Neutrophil (primary cell): ENCODE measurements at regions not wholly inside any gene's neighbourhood (a gene's known extent, or its start where the extent isn't known, plus 50 kb on each side); places are given as distances from the start of the nearest gene placed in this dataset.

Experiments
- H3K27ac ChIP-seq: fragments of 200-600 bp; sonication (generic); 2 replicates; pipeline ENCODE4 v1.5.1; 2016; ENCODE audit warnings: mild to moderate bottlenecking, moderate library complexity
- H3K27me3 ChIP-seq: fragments of 200-600 bp; sonication (generic); 2 replicates; pipeline ENCODE4 v1.6.0; 2016; ENCODE audit warnings: mild to moderate bottlenecking
- H3K36me3 ChIP-seq: fragments of 200-600 bp; sonication (generic); 2 replicates; pipeline ENCODE4 v1.5.1; 2017
- H3K4me1 ChIP-seq, 2 experiments: fragments of 200-600 bp in 1 of 2; sonication (generic) in 1 of 2; 1 replicate in 1 of 2; 2 replicates in 1 of 2; pipeline versions ENCODE4 v1.5.1 to v1.6.1; 2013 to 2016; ENCODE audit warnings: low read depth in 1 of 2, low read length in 1 of 2, mild to moderate bottlenecking in 1 of 2, moderate library complexity in 1 of 2; ENCODE audit not compliant: control insufficient read depth in 1 of 2, insufficient read depth in 1 of 2
- H3K4me3 ChIP-seq, 2 experiments: fragments of 200-600 bp in 1 of 2; sonication (generic) in 1 of 2; 1 replicate in 1 of 2; 2 replicates in 1 of 2; pipeline ENCODE4 v1.5.1; 2013 to 2016; ENCODE audit warnings: low read depth in 1 of 2, low read length in 1 of 2, mild to moderate bottlenecking in 1 of 2, moderate library complexity in 1 of 2
- H3K9me3 ChIP-seq: fragments of 200-600 bp; sonication (generic); 2 replicates; pipeline ENCODE4 v1.5.1; 2016
- TF ChIP-seq, protein P1 (sequence below): fragments of 200-600 bp; sonication (generic); IDR thresholded peaks from 2 replicates; pipeline ENCODE4 v1.5.1; 2016; ENCODE audit warnings: antibody characterized with exemption

DNA sequence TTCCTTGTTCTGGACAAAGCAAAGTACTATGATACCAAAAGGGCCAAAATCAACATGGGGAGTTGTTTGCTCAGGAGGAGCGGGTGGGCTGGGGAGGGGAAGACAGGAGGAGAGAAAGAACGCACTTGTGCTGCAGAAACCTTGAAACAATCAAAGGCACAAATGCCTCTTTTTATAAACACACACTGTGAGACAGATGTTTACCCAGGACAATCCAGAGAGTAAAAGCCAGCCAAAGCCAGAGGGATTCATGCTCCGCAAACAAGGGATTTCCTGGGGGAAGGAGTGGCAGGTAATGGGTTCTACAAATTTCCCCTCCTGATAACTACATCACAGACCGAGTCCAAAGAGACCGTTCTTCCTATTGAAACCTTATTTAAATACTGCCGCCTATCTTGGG, 323.5 kb upstream of the SKOR2 start:
- Histone ChIP-seq H3K4me3 (no peak overlapping the region), H3K36me3 (no peaks in the 10 kb centered on the region), H3K9me3 (no peaks in the 10 kb centered on the region), H3K4me1 (no peaks in the 10 kb centered on the region), H3K27ac (no peak overlapping the region), H3K27me3 (peaks cover 20% of the 10 kb centered on the region)
- TF ChIP-seq, protein P1, sequence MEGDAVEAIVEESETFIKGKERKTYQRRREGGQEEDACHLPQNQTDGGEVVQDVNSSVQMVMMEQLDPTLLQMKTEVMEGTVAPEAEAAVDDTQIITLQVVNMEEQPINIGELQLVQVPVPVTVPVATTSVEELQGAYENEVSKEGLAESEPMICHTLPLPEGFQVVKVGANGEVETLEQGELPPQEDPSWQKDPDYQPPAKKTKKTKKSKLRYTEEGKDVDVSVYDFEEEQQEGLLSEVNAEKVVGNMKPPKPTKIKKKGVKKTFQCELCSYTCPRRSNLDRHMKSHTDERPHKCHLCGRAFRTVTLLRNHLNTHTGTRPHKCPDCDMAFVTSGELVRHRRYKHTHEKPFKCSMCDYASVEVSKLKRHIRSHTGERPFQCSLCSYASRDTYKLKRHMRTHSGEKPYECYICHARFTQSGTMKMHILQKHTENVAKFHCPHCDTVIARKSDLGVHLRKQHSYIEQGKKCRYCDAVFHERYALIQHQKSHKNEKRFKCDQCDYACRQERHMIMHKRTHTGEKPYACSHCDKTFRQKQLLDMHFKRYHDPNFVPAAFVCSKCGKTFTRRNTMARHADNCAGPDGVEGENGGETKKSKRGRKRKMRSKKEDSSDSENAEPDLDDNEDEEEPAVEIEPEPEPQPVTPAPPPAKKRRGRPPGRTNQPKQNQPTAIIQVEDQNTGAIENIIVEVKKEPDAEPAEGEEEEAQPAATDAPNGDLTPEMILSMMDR, result no peak

DNA sequence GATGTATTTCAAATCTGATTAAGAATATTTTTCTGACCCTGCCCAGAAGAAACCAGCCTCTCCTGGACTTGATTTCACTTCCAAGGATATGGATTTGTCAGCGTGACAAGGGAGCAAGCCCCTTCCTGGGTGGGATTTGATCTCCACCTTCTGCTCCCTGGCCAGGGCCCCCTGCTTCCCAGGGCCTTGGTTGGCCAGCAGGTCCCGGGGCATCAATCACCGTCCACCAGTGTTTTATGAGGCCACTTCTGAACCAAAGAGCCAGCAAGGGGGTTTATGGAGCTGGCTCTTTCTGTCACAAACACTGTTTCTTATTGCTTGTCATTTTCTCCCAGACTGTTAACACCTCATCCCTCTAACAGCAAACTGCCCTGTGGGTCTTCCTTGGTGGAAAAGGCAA, 320.5 kb upstream of the SKOR2 start:
- Histone ChIP-seq H3K4me3 (no peak overlapping the region), H3K27me3 (peaks cover 12% of the 10 kb centered on the region), H3K4me1 (no peaks in the 10 kb centered on the region), H3K9me3 (no peaks in the 10 kb centered on the region), H3K36me3 (no peaks in the 10 kb centered on the region), H3K27ac (no peak overlapping the region)
- TF ChIP-seq, protein P1, result no peak

DNA sequence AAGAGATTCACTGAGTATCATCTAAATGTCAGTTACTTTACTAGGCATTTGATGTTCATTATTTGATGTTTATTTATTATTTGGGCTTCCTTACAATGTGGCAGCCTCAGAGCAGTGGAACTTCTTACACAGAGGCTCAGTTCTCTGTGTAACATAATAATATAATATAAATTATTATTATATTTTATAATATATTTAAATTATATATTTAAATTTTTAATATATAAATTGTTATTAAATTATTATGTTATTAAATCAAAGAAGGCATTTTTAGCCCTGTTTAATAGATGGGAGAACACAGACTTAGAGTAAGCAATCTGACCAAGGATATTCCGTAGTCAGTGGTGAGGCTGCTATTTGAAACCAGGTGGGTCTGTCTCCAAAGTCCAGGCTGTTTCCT, 315.3 kb upstream of the SKOR2 start:
- Histone ChIP-seq H3K27ac (no peak overlapping the region), H3K36me3 (no peaks in the 10 kb centered on the region), H3K4me3 (no peak overlapping the region), H3K9me3 (no peaks in the 10 kb centered on the region), H3K27me3 (peaks cover 9% of the 10 kb centered on the region), H3K4me1 (no peaks in the 10 kb centered on the region)
- TF ChIP-seq, protein P1, result no peak

DNA sequence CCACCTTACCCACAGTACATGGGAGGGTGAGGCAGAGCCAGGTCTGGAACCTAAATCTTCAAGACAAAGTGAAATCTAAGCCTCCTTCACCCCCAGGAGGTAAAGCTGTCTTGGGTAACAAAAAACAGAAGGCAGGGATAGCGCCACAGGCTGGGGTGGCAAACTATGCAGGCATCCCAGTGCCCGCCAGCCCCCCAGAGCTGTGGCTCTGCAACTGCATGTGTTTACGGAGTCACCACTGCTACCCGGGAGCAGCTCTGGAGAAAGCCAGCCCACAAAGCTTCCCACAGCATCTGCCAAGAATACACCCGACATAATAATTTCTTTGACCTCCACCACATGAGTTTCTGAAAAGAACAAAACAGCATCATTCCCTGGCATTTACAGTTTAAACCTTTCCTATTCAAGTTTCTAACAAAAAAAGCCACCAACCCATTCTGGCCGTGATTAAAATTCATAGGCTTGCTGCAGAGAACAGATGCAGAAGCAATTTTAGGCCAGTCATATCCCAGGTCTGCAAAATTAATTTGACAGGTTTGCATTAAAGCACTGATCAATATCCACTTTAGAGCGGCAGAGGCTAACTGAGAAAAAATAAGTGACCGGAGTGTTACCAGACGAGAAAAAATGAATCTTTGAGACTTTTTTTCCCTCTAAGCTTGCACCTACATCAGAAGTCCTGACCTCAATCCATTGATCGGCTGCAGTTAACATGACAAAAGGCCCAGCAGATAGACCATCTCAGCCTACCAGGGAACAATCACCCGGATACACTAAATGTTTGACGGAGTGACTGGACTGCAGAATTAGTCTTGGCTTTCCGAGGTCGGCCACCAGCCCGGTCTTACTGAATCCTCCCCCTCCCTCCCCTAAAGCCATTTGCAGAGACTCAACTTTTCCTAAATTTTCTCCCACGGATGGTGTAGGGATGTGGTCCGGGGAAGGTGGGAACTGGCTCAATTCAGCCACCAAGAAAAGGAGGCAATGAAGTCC, 309.6 kb upstream of the SKOR2 start:
- peaks cover 34% of the 10 kb centered on the region for H3K27me3 ChIP-seq
- TF ChIP-seq, protein P1, result no peak
- H3K36me3 ChIP-seq, result no peaks in the 10 kb centered on the region
- H3K4me3 ChIP-seq, result no peak overlapping the region
- H3K9me3 ChIP-seq, result no peaks in the 10 kb centered on the region
- no peak overlapping the region for H3K27ac ChIP-seq
- H3K4me1 ChIP-seq, result no peaks in the 10 kb centered on the region

DNA sequence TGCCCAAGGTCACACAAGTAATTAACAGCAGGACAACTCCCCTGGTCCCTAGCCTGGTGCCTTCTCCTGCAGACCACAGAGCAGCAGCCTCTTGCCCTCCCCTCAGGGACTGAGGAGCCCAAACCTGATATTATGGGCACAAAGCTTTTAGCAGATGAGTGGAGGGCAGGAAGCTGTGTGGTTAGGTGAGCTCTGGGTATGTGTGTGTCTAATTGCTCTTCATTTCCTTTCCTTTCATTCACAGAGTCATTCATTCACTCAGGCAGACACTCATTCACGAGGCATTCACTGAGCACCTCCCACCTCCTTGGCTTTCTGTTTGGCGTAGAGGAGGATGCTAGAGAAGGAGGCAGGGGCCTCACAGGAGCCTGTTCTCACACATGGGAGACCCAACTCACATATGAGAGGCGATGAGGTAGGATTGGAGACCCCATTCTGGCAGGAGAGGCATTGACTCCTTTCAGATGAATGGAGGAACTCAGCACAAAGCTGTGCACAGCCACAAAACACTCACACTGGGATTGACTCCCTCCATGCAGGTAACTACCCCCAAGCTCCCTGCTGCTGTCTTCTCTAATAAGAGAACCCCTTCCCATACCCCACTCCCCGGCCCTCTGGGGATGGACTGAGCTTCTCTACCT, 306.8 kb upstream of the SKOR2 start:
- H3K9me3 ChIP-seq, result no peaks in the 10 kb centered on the region
- TF ChIP-seq, protein P1, result no peak
- no peak overlapping the region for H3K4me3 ChIP-seq
- H3K4me1 ChIP-seq, result no peaks in the 10 kb centered on the region
- peaks cover 34% of the 10 kb centered on the region for H3K27me3 ChIP-seq
- H3K27ac ChIP-seq, result no peak overlapping the region
- no peaks in the 10 kb centered on the region for H3K36me3 ChIP-seq
